HTR-8/SVneo (cell line): ENCODE measurements at regions not wholly inside any gene's neighbourhood (a gene's known extent, or its start where the extent isn't known, plus 50 kb on each side); places are given as distances from the start of the nearest gene placed in this dataset.
"Not testable (repeated sequence)": the region's sequence is repeated elsewhere in the genome, so short reads cannot be mapped to it uniquely, and the experiment has no call there.

Experiments
- DNase-seq: peaks from one replicate; pipeline ENCODE4 v3.0.0; 2011; ENCODE audit warnings: low spot score, mixed read lengths; ENCODE audit not compliant: insufficient read length
- FAIRE-seq: peaks from 2 replicates; lab custom pipeline; 2011; peaks lifted over from hg19 to GRCh38; lab: Jason Lieb, UNC

GRCh38 chr6:50959081-50959641, 140.5 kb downstream of the TFAP2B start:
- FAIRE-seq: no peak

GRCh38 chr6:50961611-50962010, 142.9 kb downstream of the TFAP2B start:
- DNase-seq (no peak), FAIRE-seq (no peak)

More at GRCh38 chr6:50959081-50959641, 140.5 kb downstream of the TFAP2B start:
- DNase-seq: no peak

DNA sequence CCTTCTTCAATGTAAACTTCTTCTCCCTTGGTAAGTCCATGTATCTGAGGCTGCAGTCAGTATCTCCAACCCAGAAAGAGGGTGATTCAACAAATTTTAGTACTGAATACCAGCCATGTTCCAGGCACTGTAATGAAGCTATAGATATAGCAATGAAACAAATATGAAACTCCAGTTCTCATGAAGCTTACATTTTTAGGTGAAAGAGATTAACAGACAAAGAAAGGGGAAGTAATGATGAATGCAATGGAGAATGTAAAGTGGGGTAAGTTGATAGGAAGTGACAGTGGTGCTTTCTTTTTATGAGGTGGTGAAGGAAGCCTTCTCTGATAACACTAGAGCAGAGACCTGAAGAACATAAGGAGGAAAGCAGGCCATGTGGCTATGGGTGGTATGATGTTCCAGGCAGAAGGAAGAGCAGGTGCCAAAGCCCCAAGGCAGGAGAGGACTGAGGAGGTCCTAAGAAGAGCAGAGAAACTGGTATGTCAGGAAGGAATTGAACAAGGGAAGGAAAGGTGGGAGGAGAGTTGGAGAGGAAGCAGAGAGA, 143.6 kb downstream of the TFAP2B start:
- FAIRE-seq (no peak), DNase-seq (no peak)

GRCh38 chr6:50963952-50964351, 145.3 kb downstream of the TFAP2B start:
- no peak for DNase-seq
- FAIRE-seq: no peak

DNA sequence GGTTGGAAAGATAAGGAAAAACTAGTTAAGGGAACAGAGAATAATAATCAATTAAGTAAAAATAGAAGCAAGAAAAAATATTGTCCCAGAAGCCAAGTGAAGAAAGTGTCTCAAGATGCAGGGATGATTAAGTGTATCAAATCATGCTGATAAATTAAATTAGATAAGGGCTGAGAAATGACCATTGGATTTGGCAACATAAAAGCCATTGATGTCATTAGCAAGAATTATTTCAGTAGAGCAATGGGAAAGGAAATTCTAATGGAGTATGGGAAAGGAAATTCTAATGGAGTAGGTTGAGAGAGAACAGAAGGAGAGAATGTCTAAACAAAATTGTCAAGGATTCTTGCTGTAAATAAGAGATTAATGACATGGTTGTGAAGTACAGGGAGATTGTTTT, 146.8 kb downstream of the TFAP2B start:
- FAIRE-seq (no peak), DNase-seq (no peak)

DNA sequence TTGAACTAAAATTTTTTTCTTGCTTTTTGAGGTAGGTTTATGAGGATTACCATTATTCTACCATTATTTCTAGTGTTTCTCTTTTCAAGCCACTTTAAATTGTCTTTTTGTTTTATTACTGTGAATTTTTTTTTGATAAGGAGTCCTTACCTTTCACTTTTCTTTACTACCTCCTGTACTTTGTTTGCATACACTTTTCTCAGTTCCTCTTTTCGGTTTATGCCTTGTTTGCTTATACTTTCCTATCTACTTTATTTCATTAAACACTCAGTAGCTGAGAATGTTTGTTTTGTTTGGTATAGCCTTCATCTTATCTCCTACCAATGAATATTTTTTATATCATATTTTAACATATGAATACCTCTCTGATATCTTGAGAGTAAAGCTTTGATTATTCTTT, 147.9 kb downstream of the TFAP2B start:
- DNase-seq: no peak

GRCh38 chr6:50966986-50967385, 148.3 kb downstream of the TFAP2B start:
- no peak for DNase-seq
- no peak for FAIRE-seq

More for the DNA sequence above, 147.9 kb downstream of the TFAP2B start:
- no peak for FAIRE-seq

DNA sequence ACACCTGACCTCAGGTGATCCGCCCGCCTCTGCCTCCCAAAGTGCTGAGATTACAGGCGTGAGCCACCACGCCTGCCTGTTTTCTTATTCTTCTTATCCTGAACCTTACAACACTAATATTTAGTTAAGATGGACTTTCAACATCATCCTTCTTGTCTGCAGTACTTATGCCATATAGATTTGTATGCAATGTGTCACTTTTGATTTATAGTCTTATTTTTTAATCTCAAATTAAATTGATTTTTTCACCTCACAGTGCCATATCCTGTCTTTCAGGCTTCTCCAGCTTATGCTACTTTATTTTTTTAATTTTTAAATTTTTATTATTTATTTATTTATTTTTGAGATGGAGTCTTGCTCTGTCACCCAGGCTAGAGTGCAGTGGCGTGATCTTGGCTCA, 149.6 kb downstream of the TFAP2B start:
- DNase-seq, FAIRE-seq: not testable (repeated sequence)

GRCh38 chr6:50970908-50971307, 152.2 kb downstream of the TFAP2B start:
- no peak for FAIRE-seq
- DNase-seq: no peak

DNA sequence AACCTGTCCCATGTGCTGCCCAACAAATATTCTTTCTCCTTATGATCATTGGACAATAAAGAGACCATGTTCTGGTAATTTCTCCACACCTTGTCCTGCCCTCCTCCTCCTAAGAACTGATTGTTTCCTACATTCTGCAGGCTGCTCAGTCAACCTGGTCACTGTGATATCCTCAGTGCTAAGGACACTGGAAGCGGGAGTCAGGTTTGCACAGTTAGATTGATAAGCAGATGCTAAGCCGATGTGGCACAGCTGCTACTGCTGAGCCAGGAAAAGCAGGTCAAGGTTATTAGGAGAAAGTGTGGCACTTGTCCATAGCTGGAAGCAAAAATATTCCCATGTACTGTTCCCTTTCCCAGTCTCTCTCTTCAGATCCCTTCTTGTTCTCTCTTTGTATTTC, 154.8 kb downstream of the TFAP2B start:
- DNase-seq (no peak), FAIRE-seq (no peak)

- DNase-seq (no peak), FAIRE-seq (no peak)
Measured at GRCh38 chr6:50974319-50974718, 155.6 kb downstream of the TFAP2B start.

- DNase-seq (no peak), FAIRE-seq (no peak)
Measured at GRCh38 chr6:50975216-50975615, 156.5 kb downstream of the TFAP2B start.

DNA sequence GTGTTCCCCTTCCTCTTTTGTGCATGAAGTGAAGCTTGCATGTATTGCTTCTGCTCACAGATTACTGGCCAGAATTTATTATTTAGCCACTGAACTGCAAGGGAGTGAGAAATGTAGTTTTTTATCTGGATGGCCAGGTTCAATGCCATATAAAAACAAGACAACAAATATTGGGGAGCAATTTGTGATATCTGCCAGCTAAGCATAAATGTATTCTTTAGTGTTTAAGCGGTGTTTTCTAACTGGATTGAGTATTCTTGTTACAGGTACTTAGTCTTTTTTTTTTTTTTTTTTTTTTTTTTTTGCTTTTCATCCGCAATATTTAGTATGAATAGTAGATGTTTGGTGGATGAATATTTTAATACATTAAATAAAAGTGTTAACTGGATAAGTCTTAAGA, 158.2 kb downstream of the TFAP2B start:
- FAIRE-seq: no peak
- DNase-seq: no peak

- no peak for FAIRE-seq
Measured at GRCh38 chr6:50977796-50978195, 159.1 kb downstream of the TFAP2B start.

GRCh38 chr6:50978380-50979170, 159.9 kb downstream of the TFAP2B start:
- DNase-seq (no peak), FAIRE-seq (no peak)

More at GRCh38 chr6:50977796-50978195, 159.1 kb downstream of the TFAP2B start:
- no peak for DNase-seq

GRCh38 chr6:50979171-50979525, 160.5 kb downstream of the TFAP2B start:
- no peak for DNase-seq
- no peak for FAIRE-seq

GRCh38 chr6:50984135-50984534, 165.5 kb downstream of the TFAP2B start:
- no peak for DNase-seq
- FAIRE-seq: no peak

DNA sequence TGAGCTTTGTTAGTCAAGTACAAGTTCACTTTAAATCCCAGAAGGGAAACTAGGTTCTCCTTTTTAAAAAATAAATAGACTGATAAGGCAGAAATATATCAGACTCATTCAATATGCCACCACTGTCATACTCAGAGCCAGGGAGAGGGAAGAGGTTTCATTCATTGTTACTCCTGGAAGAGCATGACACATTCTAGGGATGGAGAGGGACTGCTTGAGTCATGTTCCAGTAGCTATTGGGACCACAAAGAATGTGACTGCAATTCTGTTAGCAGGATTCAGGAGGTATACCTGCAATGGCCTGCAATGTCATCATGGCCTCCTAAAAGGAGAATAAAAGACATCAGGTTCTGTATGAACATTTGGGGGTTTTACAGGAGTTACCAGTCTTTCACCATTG, 167.6 kb downstream of the TFAP2B start:
- no peak for FAIRE-seq
- DNase-seq: no peak

DNA sequence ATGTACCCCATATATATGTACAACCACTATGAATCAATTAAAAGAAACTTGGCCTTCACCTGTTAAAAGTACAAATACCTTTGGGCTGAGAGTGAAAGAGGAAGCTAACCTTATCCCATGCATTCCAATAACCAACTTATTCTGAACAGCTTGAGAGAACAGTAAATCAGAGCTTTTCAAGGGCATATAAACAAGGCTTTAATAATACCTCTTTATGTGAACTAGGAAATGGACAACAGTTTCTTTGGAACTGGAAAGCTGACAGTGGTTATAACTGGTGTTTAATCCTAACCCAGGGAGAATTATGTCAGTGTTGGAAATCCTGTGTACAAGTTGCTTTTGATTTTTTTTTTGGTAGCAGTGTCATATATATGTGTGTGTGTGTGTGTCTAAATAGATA, 170.5 kb downstream of the TFAP2B start:
- no peak for DNase-seq
- FAIRE-seq: no peak

DNA sequence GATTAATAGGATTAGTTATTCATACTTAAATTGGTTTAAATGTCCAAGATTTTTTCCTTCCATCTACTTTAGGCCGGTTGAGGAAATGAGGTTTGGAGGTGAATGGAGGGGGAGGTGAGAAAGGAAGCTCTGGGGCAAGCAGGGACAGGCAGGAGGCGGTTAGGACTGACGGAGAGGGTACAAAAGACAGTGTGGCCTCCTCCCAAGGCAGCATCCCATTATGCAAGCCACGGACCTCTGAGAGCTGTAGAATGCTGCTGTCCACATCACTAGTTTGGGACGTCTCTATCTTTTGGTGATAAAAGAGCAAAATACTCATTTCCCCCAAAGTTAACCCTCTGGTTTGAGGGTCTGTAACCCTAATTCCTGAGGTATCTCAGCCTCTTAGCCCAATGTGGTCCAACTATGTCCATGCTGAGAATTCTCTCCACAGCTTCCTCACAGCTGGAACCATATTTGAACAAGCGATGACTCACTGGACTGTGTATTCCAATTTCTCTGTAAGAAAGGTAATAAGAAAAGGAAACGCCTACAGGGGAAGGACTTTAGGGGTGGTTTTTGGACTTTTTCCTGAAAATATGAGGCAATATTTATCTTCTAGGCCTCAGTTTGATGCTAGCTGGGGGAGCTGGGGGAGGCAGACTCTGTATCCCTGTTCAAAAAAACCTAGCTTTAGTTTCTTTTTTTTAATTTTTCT, 172.2 kb downstream of the TFAP2B start:
- DNase-seq (no peak), FAIRE-seq (no peak)

GRCh38 chr6:50992232-50992631, 173.6 kb downstream of the TFAP2B start:
- DNase-seq (no peak), FAIRE-seq (no peak)
